ENCODE measurements at regions not wholly inside any gene's neighbourhood (a gene's known extent, or its start where the extent isn't known, plus 50 kb on each side); places are given as distances from the start of the nearest gene placed in this dataset.

GRCh38 chr2:207438414-207439126 lies 91.2 kb upstream of the CREB1 start:
- TF ChIP-seq CTCF (IDR thresholded peaks at IDR 0.05) (no peak), EZH2 (IDR thresholded peaks at IDR 0.05; ENCODE audit: borderline replicate concordance, insufficient read depth, low read depth, low read length, poor library complexity, severe bottlenecking) (no peak)

All from B cell (primary cell).